Hippocampal formation (tissue), 2 donors: ENCODE measurements at regions not wholly inside any gene's neighbourhood (a gene's known extent, or its start where the extent isn't known, plus 50 kb on each side); places are given as distances from the start of the nearest gene placed in this dataset.

Experiments
- DNase-seq, 2 donors: peaks; one replicate each; lab custom pipeline; 2025; lab: John Stamatoyannopoulos, UW

GRCh38 chr7:115083935-115084334, 162.0 kb downstream of the MDFIC start:
- DNase-seq: no peak

GRCh38 chr7:115081772-115082171, 159.9 kb downstream of the MDFIC start:
- no peak for DNase-seq

GRCh38 chr7:115078851-115079250, 157.0 kb downstream of the MDFIC start:
- no peak for DNase-seq

- DNase-seq: no peak
Observed at GRCh38 chr7:115078386-115078785, 156.5 kb downstream of the MDFIC start.

GRCh38 chr7:115070311-115070710, 148.4 kb downstream of the MDFIC start:
- no peak for DNase-seq
